IMR-90 (cell line): ENCODE measurements at regions not wholly inside any gene's neighbourhood (a gene's known extent, or its start where the extent isn't known, plus 50 kb on each side); places are given as distances from the start of the nearest gene placed in this dataset.

Source experiments
- ATAC-seq: fragments of 200-7000 bp; cut with Tn5 transposase; 2 replicates; pipeline ENCODE4 v1.9.1; 2020; ENCODE audit warnings: low read depth, mild to moderate bottlenecking, moderate library complexity
- BruUV-seq: library from RNA; stranded (reverse); fragments of 400-500 nt; replicated peaks from 2 replicates; lab custom pipeline; 2021; lab: Mats Ljungman, UMichigan
- CTCF ChIA-PET: fragments of 300-600 bp; formaldehyde crosslinking; extraction: SDS; loops from one replicate; lab custom pipeline; 2021; ENCODE audit warnings: antibody characterized with exemption; lab: Yijun Ruan, JAX
- POLR2A ChIA-PET: fragments of 300-600 bp; sonication (Branson Sonifier 250); formaldehyde crosslinking; loops from one replicate; lab custom pipeline; 2022; ENCODE audit warnings: antibody characterized with exemption; ENCODE audit not compliant: unreplicated experiment; lab: Charles Lee
- DNase-seq: peaks from one replicate; pipeline ENCODE4 v3.0.0; 2013
- H2AFZ ChIP-seq: replicated peaks from 2 replicates; pipeline ENCODE3; 2013; ENCODE audit warnings: low read length, mild to moderate bottlenecking; ENCODE audit not compliant: poor library complexity
- H2AK5ac ChIP-seq: 2 replicates; pipeline ENCODE4 v1.6.1; 2013; ENCODE audit warnings: low read depth, low read length, inconsistent platforms
- H2AK9ac ChIP-seq: replicated peaks from 2 replicates; pipeline ENCODE3; 2013; ENCODE audit warnings: mild to moderate bottlenecking, low read depth, low read length, moderate library complexity; ENCODE audit not compliant: poor library complexity
- H2BK120ac ChIP-seq: 2 replicates; pipeline ENCODE4 v1.6.1; 2013; ENCODE audit warnings: low read depth, low read length, inconsistent platforms
- H2BK15ac ChIP-seq: 3 replicates; pipeline ENCODE4 v1.6.1; 2013; ENCODE audit warnings: low read depth, low read length, inconsistent platforms
- H2BK20ac ChIP-seq: 2 replicates; pipeline ENCODE4 v1.6.1; 2013; ENCODE audit warnings: low read depth, mild to moderate bottlenecking, inconsistent platforms, low read length, moderate library complexity
- H2BK5ac ChIP-seq: 2 replicates; pipeline ENCODE4 v1.6.1; 2013; ENCODE audit warnings: mild to moderate bottlenecking, low read depth, low read length, inconsistent platforms; ENCODE audit not compliant: poor library complexity, severe bottlenecking
- H3K14ac ChIP-seq: replicated peaks from 2 replicates; pipeline ENCODE4 v1.6.1; 2013; ENCODE audit warnings: low read depth, low read length, inconsistent platforms
- H3K18ac ChIP-seq: 2 replicates; pipeline ENCODE4 v1.6.1; 2013; ENCODE audit warnings: low read depth, low read length, control low read depth
- H3K23ac ChIP-seq: 2 replicates; pipeline ENCODE4 v1.6.1; 2013; ENCODE audit warnings: low read depth, low read length, inconsistent platforms
- H3K27ac ChIP-seq: 2 replicates; pipeline ENCODE4 v1.5.1; 2013; ENCODE audit warnings: mild to moderate bottlenecking, control low read depth, low read length; ENCODE audit not compliant: insufficient read depth
- H3K27me3 ChIP-seq: 2 replicates; pipeline ENCODE4 v1.6.1; 2013; ENCODE audit warnings: low read length; ENCODE audit not compliant: control insufficient read depth, insufficient read depth
- H3K36me3 ChIP-seq: 2 replicates; pipeline ENCODE4 v1.6.1; 2013; ENCODE audit warnings: low read length, mixed read lengths; ENCODE audit not compliant: control insufficient read depth, insufficient read depth
- H3K4ac ChIP-seq: 2 replicates; pipeline ENCODE4 v1.6.1; 2013; ENCODE audit warnings: low read depth, low read length, inconsistent platforms
- H3K4me1 ChIP-seq: 2 replicates; pipeline ENCODE4 v1.6.1; 2013; ENCODE audit warnings: low read length, mixed read lengths; ENCODE audit not compliant: control insufficient read depth, insufficient read depth
- H3K4me2 ChIP-seq: 2 replicates; pipeline ENCODE4 v1.6.1; 2013; ENCODE audit warnings: low read depth, mild to moderate bottlenecking, control low read depth, low read length, moderate library complexity
- H3K4me3 ChIP-seq: 2 replicates; pipeline ENCODE4 v1.5.1; 2013; ENCODE audit warnings: low read depth, mild to moderate bottlenecking, control low read depth, low read length, moderate library complexity; ENCODE audit not compliant: insufficient read depth
- H3K56ac ChIP-seq: 2 replicates; pipeline ENCODE4 v1.6.1; 2013; ENCODE audit warnings: low read length, inconsistent platforms; ENCODE audit not compliant: insufficient read depth; ENCODE audit errors: extremely low read depth
- H3K79me1 ChIP-seq, 2 experiments: 2 replicates each; pipeline ENCODE4 v1.6.1; 2013; ENCODE audit warnings: low read length in 2 of 2, inconsistent platforms in 1 of 2, low read depth in 1 of 2
- H3K9ac ChIP-seq: 2 replicates; pipeline ENCODE4 v1.6.1; 2013; ENCODE audit warnings: low read depth, low read length, control low read depth
- H3K9me1 ChIP-seq: 2 replicates; pipeline ENCODE4 v1.6.1; 2013; ENCODE audit warnings: low read length, inconsistent platforms; ENCODE audit not compliant: insufficient read depth
- H3K9me3 ChIP-seq: 2 replicates; pipeline ENCODE4 v1.6.1; 2013; ENCODE audit warnings: low read length; ENCODE audit not compliant: control insufficient read depth, insufficient read depth
- H4K20me1 ChIP-seq: 2 replicates; pipeline ENCODE4 v1.6.1; 2013; ENCODE audit warnings: low read length, inconsistent platforms; ENCODE audit not compliant: insufficient read depth
- H4K5ac ChIP-seq: 2 replicates; pipeline ENCODE4 v1.6.1; 2013; ENCODE audit warnings: mild to moderate bottlenecking, low read depth, low read length, control low read depth
- H4K8ac ChIP-seq, 2 experiments: 2 replicates each; pipeline ENCODE4 v1.6.1; 2013; ENCODE audit warnings: low read depth in 2 of 2, low read length in 2 of 2, control low read depth in 1 of 2, inconsistent platforms in 1 of 2
- H4K91ac ChIP-seq: 2 replicates; pipeline ENCODE4 v1.6.1; 2013; ENCODE audit warnings: low read depth, low read length, inconsistent platforms; ENCODE audit not compliant: insufficient read depth
- BHLHE40 ChIP-seq: fragments of 150-350 bp; IDR thresholded peaks from 2 replicates; pipeline ENCODE4 v1.6.1; 2016; ENCODE audit warnings: mild to moderate bottlenecking, low read depth, low read length
- CEBPB ChIP-seq: IDR thresholded peaks from 2 replicates; pipeline ENCODE4 v1.6.1; 2012; ENCODE audit warnings: low read depth, low read length, improper control_type of control experiment
- CHD1 ChIP-seq: IDR thresholded peaks from 2 replicates; pipeline ENCODE4 v1.6.1; 2012; ENCODE audit warnings: low read depth, low read length, improper control_type of control experiment
- CTCF ChIP-seq: conservative IDR thresholded peaks from 2 replicates; pipeline ENCODE4 v1.5.1; 2012; ENCODE audit warnings: mild to moderate bottlenecking, low read depth, low read length, improper control_type of control experiment
- ELK1 ChIP-seq: fragments of 150-350 bp; IDR thresholded peaks from 2 replicates; pipeline ENCODE4 v1.6.1; 2016; ENCODE audit warnings: low read depth, mild to moderate bottlenecking, low read length, moderate library complexity, borderline replicate concordance
- FOS ChIP-seq: fragments of 150-350 bp; IDR thresholded peaks from 2 replicates; pipeline ENCODE4 v1.6.1; 2016; ENCODE audit warnings: low read depth, low read length
- MAFK ChIP-seq: IDR thresholded peaks from 2 replicates; pipeline ENCODE4 v1.6.1; 2012; ENCODE audit warnings: low read depth, low read length, improper control_type of control experiment
- MAZ ChIP-seq: IDR thresholded peaks from 2 replicates; pipeline ENCODE4 v1.6.1; 2012; ENCODE audit warnings: low read depth, mild to moderate bottlenecking, low read length, improper control_type of control experiment, moderate library complexity, borderline replicate concordance
- MXI1 ChIP-seq: IDR thresholded peaks from 2 replicates; pipeline ENCODE4 v1.6.1; 2012; ENCODE audit warnings: low read depth, mild to moderate bottlenecking, low read length, moderate library complexity, borderline replicate concordance
- NFE2L2 ChIP-seq: fragments of 150-350 bp; IDR thresholded peaks from 2 replicates; pipeline ENCODE4 v1.6.1; 2016; ENCODE audit warnings: low read depth, mild to moderate bottlenecking, low read length
- POLR2A ChIP-seq: IDR thresholded peaks from 2 replicates; pipeline ENCODE4 v1.6.1; 2012; ENCODE audit warnings: mild to moderate bottlenecking, low read depth, low read length
- RAD21 ChIP-seq: IDR thresholded peaks from 2 replicates; pipeline ENCODE4 v1.6.1; 2012; ENCODE audit warnings: low read length, improper control_type of control experiment
- RCOR1 ChIP-seq: IDR thresholded peaks from 2 replicates; pipeline ENCODE4 v1.6.1; 2012; ENCODE audit warnings: mild to moderate bottlenecking, low read length, improper control_type of control experiment; ENCODE audit not compliant: insufficient replicate concordance
- RFX5 ChIP-seq: IDR thresholded peaks from 2 replicates; pipeline ENCODE4 v1.8.0; 2012; ENCODE audit warnings: low read depth, mild to moderate bottlenecking, low read length, moderate library complexity
- SMC3 ChIP-seq: fragments of 150-350 bp; IDR thresholded peaks from 2 replicates; pipeline ENCODE4 v1.6.1; 2016; ENCODE audit warnings: low read depth, mild to moderate bottlenecking, antibody characterized with exemption, low read length, moderate library complexity
- USF2 ChIP-seq: fragments of 150-350 bp; IDR thresholded peaks from 2 replicates; pipeline ENCODE4 v1.6.1; 2017; ENCODE audit warnings: mild to moderate bottlenecking, antibody characterized with exemption, low read length, low read depth
- WGBS, 2 experiments: methylation state at CpG; one replicate each; pipeline versions ENCODE4 v1.1.5 to v1.1.7; 2013; ENCODE audit warnings: missing lambda C conversion rate in 2 of 2; ENCODE audit not compliant: insufficient read length in 1 of 2; ENCODE audit errors: extremely low coverage in 2 of 2; 5-methylcytosine and 5-hydroxymethylcytosine counted together
- dilution Hi-C: fragments of 300-500 bp; cut with HindIII; formaldehyde crosslinking; loops from one replicate; pipeline ENCODE4 v1.14.3; 2018; ENCODE audit warnings: low sequenced_read_pairs; ENCODE audit not compliant: unreplicated experiment
- in situ Hi-C: fragments of 300-500 bp; cut with MboI; formaldehyde crosslinking; loops from 3 replicates; pipeline ENCODE4 v1.14.3; 2019; ENCODE audit warnings: low sequenced_read_pairs, inconsistent platforms, mixed read lengths
- intact Hi-C: fragments of 100-400 bp; cut with micrococcal nuclease; formaldehyde crosslinking; loops from 2 replicates; pipeline ENCODE4 v1.10.0; 2022

- Histone ChIP-seq H3K23ac (no peak overlapping the region), H3K14ac (no peak overlapping the region), H3K4me2 (no peak overlapping the region), H3K9ac (no peak overlapping the region), H2BK120ac (no peak overlapping the region), H3K27me3 (peaks cover 4% of the 10 kb centered on the region; the same call in 1 of the 2 replicates), H3K9me1 (no peaks in the 10 kb centered on the region), H4K20me1 (no peaks in the 10 kb centered on the region), H3K4me3 (no peak overlapping the region), H2BK5ac (no peak overlapping the region), H3K79me1 (no peaks in the 10 kb centered on the region), H3K18ac (no peak overlapping the region), H2AK9ac (no peak overlapping the region), H4K5ac (no peak overlapping the region), H3K4ac (no peak overlapping the region), H2AFZ (no peak overlapping the region), H2BK15ac (no peak overlapping the region), H4K91ac (no peak overlapping the region), H3K56ac (no peak overlapping the region), H2BK20ac (no peak overlapping the region), H3K9me3 (0 out of 2 replicates have a peak, but pooled peaks cover 3% of the 10 kb centered on the region), H2AK5ac (no peak overlapping the region), H3K27ac (no peak overlapping the region), H3K36me3 (no peaks in the 10 kb centered on the region), H3K4me1 (no peaks in the 10 kb centered on the region), H4K8ac (no peak overlapping the region)
- in situ Hi-C loops = no loop called here
- POLR2A ChIA-PET = no interaction called here
- no CpG with 5 or more reads among the region's 3 CpGs for WGBS, 2 experiments
- ATAC-seq (no peak), DNase-seq (no peak)
- no TSS peak for BruUV-seq
- TF ChIP-seq CTCF (no peak), POLR2A (no peak), RAD21 (no peak), RFX5 (no peak), BHLHE40 (no peak), RCOR1 (no peak), CEBPB (no peak), CHD1 (no peak), NFE2L2 (no peak), FOS (no peak), MAFK (no peak), ELK1 (no peak), SMC3 (no peak), MXI1 (no peak), USF2 (no peak), MAZ (no peak)
- dilution Hi-C loops = no loop called here
- intact Hi-C loops = no loop called here
- CTCF ChIA-PET = no interaction called here
Observed at GRCh38 chr13:95456815-95457214, 95.7 kb upstream of the CLDN10 start.
